ENCODE measurements at regions not wholly inside any gene's neighbourhood (a gene's known extent, or its start where the extent isn't known, plus 50 kb on each side); places are given as distances from the start of the nearest gene placed in this dataset.

DNA sequence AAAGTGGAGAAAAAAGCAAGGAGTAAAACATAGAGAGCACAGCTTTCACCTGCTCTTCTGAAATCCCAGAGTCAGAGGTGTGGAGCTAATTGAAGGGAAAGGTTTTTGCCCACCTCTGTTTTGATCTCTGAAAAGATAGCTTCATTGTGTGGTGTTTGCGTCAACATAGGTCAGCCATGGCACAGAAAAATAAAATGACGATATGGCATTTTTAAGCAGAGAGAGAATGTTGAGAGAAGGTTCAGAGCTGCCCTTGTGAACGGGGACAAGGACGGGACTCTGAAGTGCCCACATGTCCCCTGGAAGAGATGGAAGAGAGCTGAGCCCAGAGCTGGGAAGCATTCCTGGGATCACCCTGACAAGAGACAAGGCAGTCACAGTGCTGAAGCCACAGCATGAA, 249.4 kb upstream of the PLSCR5 start:
- Histone ChIP-seq H3K4me1 (ENCODE audit: control insufficient read depth in 2 of 2, insufficient read depth in 2 of 2, low read length in 2 of 2) (no peaks in the 10 kb centered on the region), H3K27ac (ENCODE audit: low read depth, low read length) (no peak overlapping the region), H3K9me3 (ENCODE audit: control insufficient read depth in 2 of 3, low read length in 3 of 3) (no peaks in the 10 kb centered on the region), H3K4me3 (ENCODE audit: low read length) (no peak overlapping the region), H3K27me3 (ENCODE audit: control insufficient read depth in 2 of 2, insufficient read depth in 2 of 2, low read length in 2 of 2) (no peaks in the 10 kb centered on the region), H3K36me3 (ENCODE audit: control insufficient read depth in 2 of 3, insufficient read depth in 3 of 3, low read length in 3 of 3) (no peaks in the 10 kb centered on the region)
- Mint-ChIP-seq H3K4me1 (no peaks in the 10 kb centered on the region), H3K9me3 (peaks cover 0 to 14% (median 9%) of the 10 kb centered on the region in 11 donors), H3K27ac (no peak overlapping the region), H3K4me3 (no peak overlapping the region), H3K36me3 (peaks cover 0 to 3% (median 0%) of the 10 kb centered on the region in 5 donors), H3K27me3 (no peaks in the 10 kb centered on the region)
- POLR2A ChIA-PET: no interaction called here
- DNase-seq (no peak), ATAC-seq (no peak)
- intact Hi-C loops (cut with micrococcal nuclease): no loop called here
- CTCF ChIA-PET: no interaction called here

DNA sequence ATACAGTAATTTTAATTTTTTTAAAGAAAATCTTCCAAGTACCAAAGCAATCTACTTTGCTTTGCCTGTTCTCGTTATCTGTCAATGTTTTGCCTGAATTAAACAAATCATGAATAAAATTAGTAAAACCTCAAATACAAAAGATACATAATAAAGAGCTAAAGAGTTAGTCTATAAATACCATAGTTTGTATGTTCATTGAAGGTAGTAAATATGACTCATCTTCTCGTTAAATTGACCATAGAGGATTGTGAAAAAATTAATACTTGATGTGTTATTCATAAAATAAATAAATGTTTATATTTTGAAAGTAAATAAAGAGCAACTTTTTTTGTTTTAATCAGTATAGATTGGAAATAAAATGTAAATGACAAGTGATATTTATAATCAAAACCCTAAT, 246.5 kb upstream of the PLSCR5 start:
- CTCF ChIA-PET: no interaction called here
- H3K27ac Mint-ChIP-seq: no peak overlapping the region
- H3K27me3 Mint-ChIP-seq: no peaks in the 10 kb centered on the region

DNA sequence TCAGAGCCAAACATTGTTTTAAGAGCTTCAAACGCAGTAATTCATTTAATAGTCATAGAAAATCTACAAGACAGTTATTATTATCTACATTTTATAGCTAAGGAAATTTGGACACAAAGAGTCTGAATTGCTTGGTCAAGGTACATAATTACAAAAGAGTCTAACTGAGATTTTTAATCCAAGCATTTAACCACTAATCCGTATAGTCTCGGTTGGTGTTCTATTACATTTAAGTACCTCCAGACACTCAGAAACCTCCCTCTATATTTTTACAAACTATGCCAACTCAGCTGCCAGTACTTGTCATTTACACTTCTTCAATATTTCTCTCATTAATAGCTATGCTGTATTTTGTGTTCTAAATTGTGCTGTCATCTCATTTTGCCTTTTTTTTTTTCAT, 240.2 kb upstream of the PLSCR5 start:
- Histone ChIP-seq H3K27me3 (ENCODE audit: control insufficient read depth in 2 of 2, insufficient read depth in 2 of 2, low read length in 2 of 2) (no peaks in the 10 kb centered on the region), H3K36me3 (ENCODE audit: control insufficient read depth in 2 of 3, insufficient read depth in 3 of 3, low read length in 3 of 3) (no peaks in the 10 kb centered on the region), H3K27ac (ENCODE audit: low read depth, low read length) (no peak overlapping the region), H3K9me3 (ENCODE audit: control insufficient read depth in 2 of 3, low read length in 3 of 3) (no peaks in the 10 kb centered on the region), H3K4me3 (ENCODE audit: low read length) (no peak overlapping the region), H3K4me1 (ENCODE audit: control insufficient read depth in 2 of 2, insufficient read depth in 2 of 2, low read length in 2 of 2) (no peaks in the 10 kb centered on the region)
- DNase-seq: no peak
- no peak overlapping the region for H3K27ac Mint-ChIP-seq
- intact Hi-C loops (cut with micrococcal nuclease): no loop called here
- ChIA-PET CTCF (no interaction called here), POLR2A (no interaction called here)
- H3K9me3 Mint-ChIP-seq: peaks cover 0 to 11% (median 0%) of the 10 kb centered on the region in 11 donors
- no peak overlapping the region for H3K4me3 Mint-ChIP-seq
- H3K27me3 Mint-ChIP-seq: no peaks in the 10 kb centered on the region
- no peak for ATAC-seq
- H3K36me3 Mint-ChIP-seq: no peaks in the 10 kb centered on the region
- H3K4me1 Mint-ChIP-seq: no peaks in the 10 kb centered on the region

More for the DNA sequence above, 246.5 kb upstream of the PLSCR5 start:
- no peak for ATAC-seq
- Histone ChIP-seq H3K27me3 (ENCODE audit: control insufficient read depth in 2 of 2, insufficient read depth in 2 of 2, low read length in 2 of 2) (no peaks in the 10 kb centered on the region), H3K9me3 (ENCODE audit: control insufficient read depth in 2 of 3, low read length in 3 of 3) (no peaks in the 10 kb centered on the region), H3K27ac (ENCODE audit: low read depth, low read length) (no peak overlapping the region), H3K4me3 (ENCODE audit: low read length) (no peak overlapping the region), H3K36me3 (ENCODE audit: control insufficient read depth in 2 of 3, insufficient read depth in 3 of 3, low read length in 3 of 3) (no peaks in the 10 kb centered on the region), H3K4me1 (ENCODE audit: control insufficient read depth in 2 of 2, insufficient read depth in 2 of 2, low read length in 2 of 2) (no peaks in the 10 kb centered on the region)
- Mint-ChIP-seq H3K9me3 (peaks cover 0 to 14% (median 6%) of the 10 kb centered on the region in 11 donors), H3K36me3 (peaks cover 0 to 3% (median 0%) of the 10 kb centered on the region in 5 donors), H3K4me1 (no peaks in the 10 kb centered on the region), H3K4me3 (no peak overlapping the region)
- intact Hi-C loops (cut with micrococcal nuclease): no loop called here
- POLR2A ChIA-PET: no interaction called here
- DNase-seq: no peak

DNA sequence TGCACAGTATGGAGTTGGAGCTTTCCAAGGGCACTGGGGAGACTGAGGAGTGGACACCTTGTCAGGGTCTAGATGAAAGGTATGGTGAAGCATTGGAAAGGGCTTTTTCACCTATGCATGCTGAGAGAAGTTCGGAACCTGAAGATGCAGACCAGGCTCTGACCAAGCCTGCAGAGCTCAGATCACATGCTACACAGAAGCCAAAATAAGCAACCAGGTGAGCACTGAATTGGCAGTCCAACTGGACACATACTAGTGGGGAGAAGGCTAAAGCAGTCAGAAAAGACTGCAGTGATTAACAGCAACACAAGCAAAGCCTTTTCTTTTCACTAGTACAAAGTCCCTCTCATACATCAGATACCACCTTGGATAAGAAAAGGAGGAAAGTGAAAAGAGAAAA, 238.3 kb upstream of the PLSCR5 start:
- H3K27me3 ChIP-seq (ENCODE audit: control insufficient read depth in 2 of 2, insufficient read depth in 2 of 2, low read length in 2 of 2): no peaks in the 10 kb centered on the region
- no peaks in the 10 kb centered on the region for H3K36me3 ChIP-seq (ENCODE audit: control insufficient read depth in 2 of 3, insufficient read depth in 3 of 3, low read length in 3 of 3)
- ChIA-PET POLR2A (no interaction called here), CTCF (no interaction called here)
- H3K27ac Mint-ChIP-seq: no peak overlapping the region
- H3K4me3 Mint-ChIP-seq: no peak overlapping the region
- no peak overlapping the region for H3K4me3 ChIP-seq (ENCODE audit: low read length)
- intact Hi-C loops (cut with micrococcal nuclease): no loop called here
- ATAC-seq: no peak
- no peak for DNase-seq
- no peaks in the 10 kb centered on the region for H3K9me3 ChIP-seq (ENCODE audit: control insufficient read depth in 2 of 3, low read length in 3 of 3)
- H3K4me1 ChIP-seq (ENCODE audit: control insufficient read depth in 2 of 2, insufficient read depth in 2 of 2, low read length in 2 of 2): no peaks in the 10 kb centered on the region
- no peaks in the 10 kb centered on the region for H3K36me3 Mint-ChIP-seq
- H3K9me3 Mint-ChIP-seq: peaks cover 0 to 11% (median 0%) of the 10 kb centered on the region in 11 donors
- H3K4me1 Mint-ChIP-seq: no peaks in the 10 kb centered on the region
- no peaks in the 10 kb centered on the region for H3K27me3 Mint-ChIP-seq
- no peak overlapping the region for H3K27ac ChIP-seq (ENCODE audit: low read depth, low read length)

DNA sequence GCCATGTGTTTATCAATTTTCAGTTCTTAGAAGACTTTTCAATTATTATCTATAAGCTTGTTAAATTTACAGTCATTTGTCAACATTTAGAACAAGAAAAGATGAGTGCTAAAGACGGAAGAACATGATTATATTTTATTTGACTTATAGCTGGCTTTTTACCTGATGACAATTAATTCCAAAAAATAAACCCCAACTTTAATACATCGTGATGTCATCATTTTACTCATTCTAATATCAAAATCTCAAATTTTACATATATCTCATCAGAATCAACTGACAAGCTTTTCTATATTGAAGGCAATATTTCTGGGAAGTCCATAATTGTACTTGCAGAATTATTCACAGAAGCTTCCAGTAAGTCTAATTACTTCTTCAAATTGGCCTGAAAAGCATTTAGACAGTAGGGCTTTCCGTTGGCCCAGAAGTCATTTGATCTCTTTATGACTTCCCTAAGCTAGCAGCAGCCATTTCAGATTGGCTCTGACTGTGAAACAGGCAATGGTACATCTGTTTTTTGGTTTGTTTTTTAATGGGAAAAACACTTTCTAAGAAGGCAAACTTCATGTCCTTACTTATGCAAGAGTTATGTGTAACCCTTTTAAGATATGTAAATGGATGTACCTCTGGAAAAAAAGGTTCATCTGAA, 234.7 kb upstream of the PLSCR5 start:
- ChIA-PET POLR2A (no interaction called here), CTCF (no interaction called here)

DNA sequence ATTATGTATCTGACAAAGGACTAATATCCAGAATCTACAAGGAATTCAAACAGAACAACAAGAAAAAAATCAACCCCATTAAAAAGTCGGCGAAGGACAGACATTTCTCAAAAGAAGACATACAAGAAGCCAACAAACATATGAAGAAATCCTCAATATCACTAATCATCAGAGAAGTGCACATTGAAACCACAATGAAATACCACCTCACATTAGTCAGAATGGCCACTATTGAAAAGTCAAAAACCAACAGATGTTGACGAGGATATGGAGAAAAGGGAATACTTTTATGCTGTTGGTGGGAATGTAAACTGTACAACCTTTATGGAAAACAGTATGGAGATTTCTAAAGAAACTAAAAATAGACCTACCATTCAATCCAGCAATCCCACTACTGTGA, 233.1 kb upstream of the PLSCR5 start:
- H3K27ac Mint-ChIP-seq: no peak overlapping the region
- no peaks in the 10 kb centered on the region for H3K36me3 Mint-ChIP-seq
- no peak overlapping the region for H3K4me3 ChIP-seq (ENCODE audit: low read length)
- H3K27ac ChIP-seq (ENCODE audit: low read depth, low read length): no peak overlapping the region
- CTCF ChIA-PET: no interaction called here
- intact Hi-C loops (cut with micrococcal nuclease): no loop called here
- H3K9me3 Mint-ChIP-seq: peaks cover 0 to 9% (median 0%) of the 10 kb centered on the region in 11 donors
- H3K27me3 Mint-ChIP-seq: no peaks in the 10 kb centered on the region
- no peak for DNase-seq
- no peaks in the 10 kb centered on the region for H3K4me1 Mint-ChIP-seq
- POLR2A ChIA-PET: no interaction called here
- H3K9me3 ChIP-seq (ENCODE audit: control insufficient read depth in 2 of 3, low read length in 3 of 3): no peaks in the 10 kb centered on the region
- H3K4me1 ChIP-seq (ENCODE audit: control insufficient read depth in 2 of 2, insufficient read depth in 2 of 2, low read length in 2 of 2): no peaks in the 10 kb centered on the region
- no peaks in the 10 kb centered on the region for H3K36me3 ChIP-seq (ENCODE audit: control insufficient read depth in 2 of 3, insufficient read depth in 3 of 3, low read length in 3 of 3)
- ATAC-seq: no peak
- no peak overlapping the region for H3K4me3 Mint-ChIP-seq
- H3K27me3 ChIP-seq (ENCODE audit: control insufficient read depth in 2 of 2, insufficient read depth in 2 of 2, low read length in 2 of 2): no peaks in the 10 kb centered on the region

More for the DNA sequence above, 234.7 kb upstream of the PLSCR5 start:
- H3K27me3 ChIP-seq (ENCODE audit: control insufficient read depth in 2 of 2, insufficient read depth in 2 of 2, low read length in 2 of 2): no peaks in the 10 kb centered on the region
- intact Hi-C loops (cut with micrococcal nuclease): no loop called here
- Mint-ChIP-seq H3K27me3 (no peaks in the 10 kb centered on the region), H3K27ac (no peak overlapping the region), H3K4me3 (no peak overlapping the region), H3K9me3 (peaks cover 0 to 8% (median 0%) of the 10 kb centered on the region in 11 donors), H3K36me3 (no peaks in the 10 kb centered on the region), H3K4me1 (no peaks in the 10 kb centered on the region)
- ATAC-seq: no peak
- DNase-seq: no peak
- H3K4me1 ChIP-seq (ENCODE audit: control insufficient read depth in 2 of 2, insufficient read depth in 2 of 2, low read length in 2 of 2): no peaks in the 10 kb centered on the region
- H3K9me3 ChIP-seq (ENCODE audit: control insufficient read depth in 2 of 3, low read length in 3 of 3): no peaks in the 10 kb centered on the region
- no peaks in the 10 kb centered on the region for H3K36me3 ChIP-seq (ENCODE audit: control insufficient read depth in 2 of 3, insufficient read depth in 3 of 3, low read length in 3 of 3)
- H3K27ac ChIP-seq (ENCODE audit: low read depth, low read length): no peak overlapping the region
- H3K4me3 ChIP-seq (ENCODE audit: low read length): no peak overlapping the region

DNA sequence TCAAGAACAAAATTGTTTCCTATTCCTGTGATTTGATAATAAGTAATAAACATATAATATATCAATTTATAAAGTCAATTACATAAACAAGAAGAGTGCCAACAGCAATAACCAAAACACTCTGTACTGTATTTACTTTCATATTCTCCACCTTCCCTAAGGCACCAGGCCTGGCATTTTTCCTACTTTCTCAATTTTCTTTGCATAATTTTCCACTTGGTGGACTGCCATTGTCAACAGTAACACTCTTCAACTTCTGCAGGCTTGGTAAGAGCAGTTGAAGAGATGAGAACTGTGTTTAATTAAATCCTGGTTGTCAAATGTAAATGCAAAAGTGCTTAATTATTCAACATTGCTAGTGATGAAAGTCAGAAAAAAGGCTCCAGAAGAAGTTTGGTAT, 229.8 kb upstream of the PLSCR5 start:
- DNase-seq: no peak
- Histone ChIP-seq H3K27me3 (ENCODE audit: control insufficient read depth in 2 of 2, insufficient read depth in 2 of 2, low read length in 2 of 2) (no peaks in the 10 kb centered on the region), H3K4me1 (ENCODE audit: control insufficient read depth in 2 of 2, insufficient read depth in 2 of 2, low read length in 2 of 2) (no peaks in the 10 kb centered on the region), H3K4me3 (ENCODE audit: low read length) (no peak overlapping the region), H3K36me3 (ENCODE audit: control insufficient read depth in 2 of 3, insufficient read depth in 3 of 3, low read length in 3 of 3) (no peaks in the 10 kb centered on the region), H3K27ac (ENCODE audit: low read depth, low read length) (no peak overlapping the region), H3K9me3 (ENCODE audit: control insufficient read depth in 2 of 3, low read length in 3 of 3) (no peaks in the 10 kb centered on the region)
- ATAC-seq: no peak
- H3K4me1 Mint-ChIP-seq: no peaks in the 10 kb centered on the region
- peaks cover 0 to 5% (median 2%) of the 10 kb centered on the region in 11 donors for H3K9me3 Mint-ChIP-seq
- intact Hi-C loops (cut with micrococcal nuclease): no loop called here
- ChIA-PET CTCF (no interaction called here), POLR2A (no interaction called here)
- no peaks in the 10 kb centered on the region for H3K27me3 Mint-ChIP-seq
- no peak overlapping the region for H3K4me3 Mint-ChIP-seq
- no peak overlapping the region for H3K27ac Mint-ChIP-seq
- H3K36me3 Mint-ChIP-seq: no peaks in the 10 kb centered on the region
